ENCODE measurements at regions not wholly inside any gene's neighbourhood (a gene's known extent, or its start where the extent isn't known, plus 50 kb on each side); places are given as distances from the start of the nearest gene placed in this dataset.
"Not testable (repeated sequence)": the region's sequence is repeated elsewhere in the genome, so short reads cannot be mapped to it uniquely, and the experiment has no call there.

DNA sequence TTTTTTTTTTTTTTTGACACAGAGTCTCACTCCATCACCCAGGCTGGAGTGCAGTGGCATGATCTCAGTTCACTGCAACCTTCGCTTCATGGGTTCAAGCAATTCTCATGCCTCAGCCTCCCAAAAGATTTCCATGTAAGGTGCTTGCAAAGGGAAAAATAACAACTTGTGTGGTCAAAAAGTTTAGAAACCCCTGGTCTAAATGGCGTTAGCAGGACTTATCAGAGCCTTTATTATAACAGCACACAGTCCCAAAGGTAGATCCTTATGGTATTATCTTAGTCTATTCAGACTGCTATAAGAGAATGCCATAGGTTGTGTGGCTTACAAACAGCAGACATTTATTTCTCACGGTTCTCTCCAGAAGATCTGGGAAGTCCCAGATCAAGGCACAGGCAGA, 135.0 kb downstream of the NPIPA8 start:
- H3K4me3 ChIP-seq; H3K27ac ChIP-seq; H3K36me3 ChIP-seq; in situ Hi-C loops (cut with MboI; ENCODE audit: low sequenced_read_pairs in 4 of 4); ATAC-seq; intact Hi-C loops (cut with DNase I; ENCODE audit: low total_unique reads); DNase-seq; H3K27me3 ChIP-seq; H3K9me3 ChIP-seq; H3K4me1 ChIP-seq: not testable (repeated sequence)

- H3K4me3 ChIP-seq; DNase-seq; H3K27me3 ChIP-seq; intact Hi-C loops (cut with DNase I; ENCODE audit: low total_unique reads); in situ Hi-C loops (cut with MboI; ENCODE audit: low sequenced_read_pairs in 4 of 4); H3K4me1 ChIP-seq; H3K36me3 ChIP-seq; H3K9me3 ChIP-seq; ATAC-seq; H3K27ac ChIP-seq: not testable (repeated sequence)
Measured at GRCh38 chr16:18192389-18192788, 144.1 kb downstream of the NPIPA8 start.

- in situ Hi-C loops (cut with MboI; ENCODE audit: low sequenced_read_pairs in 4 of 4); H3K4me1 ChIP-seq; intact Hi-C loops (cut with DNase I; ENCODE audit: low total_unique reads): not testable (repeated sequence)
Measured at GRCh38 chr16:18190179-18190578, 146.4 kb downstream of the NPIPA8 start.

DNA sequence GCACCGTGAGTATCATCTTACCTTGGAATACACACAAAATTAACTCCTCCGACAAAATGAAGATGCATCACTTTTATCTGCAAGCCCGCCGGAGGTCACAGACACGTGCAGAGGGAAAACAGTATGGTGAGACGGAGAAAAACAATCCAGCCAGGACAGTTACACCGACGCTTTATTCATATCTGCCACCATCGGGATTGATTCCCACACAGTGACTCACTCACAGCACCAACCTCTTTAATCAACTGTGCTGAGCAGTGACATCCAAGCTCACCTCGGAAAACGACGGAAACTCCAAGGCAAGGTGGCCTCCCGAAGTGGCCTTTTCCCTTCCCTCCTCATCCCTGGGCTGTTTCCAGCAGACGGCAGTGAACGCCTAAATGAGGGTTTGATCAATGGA, 151.8 kb downstream of the NPIPA8 start:
- H3K27me3 ChIP-seq; H3K27ac ChIP-seq; H3K36me3 ChIP-seq; H3K4me1 ChIP-seq; intact Hi-C loops (cut with DNase I; ENCODE audit: low total_unique reads); ATAC-seq; DNase-seq; in situ Hi-C loops (cut with MboI; ENCODE audit: low sequenced_read_pairs in 4 of 4); H3K4me3 ChIP-seq; H3K9me3 ChIP-seq: not testable (repeated sequence)

More at GRCh38 chr16:18190179-18190578, 146.4 kb downstream of the NPIPA8 start:
- H3K27me3 ChIP-seq, H3K9me3 ChIP-seq, ATAC-seq, DNase-seq, H3K27ac ChIP-seq, H3K36me3 ChIP-seq, H3K4me3 ChIP-seq: not testable (repeated sequence)

DNA sequence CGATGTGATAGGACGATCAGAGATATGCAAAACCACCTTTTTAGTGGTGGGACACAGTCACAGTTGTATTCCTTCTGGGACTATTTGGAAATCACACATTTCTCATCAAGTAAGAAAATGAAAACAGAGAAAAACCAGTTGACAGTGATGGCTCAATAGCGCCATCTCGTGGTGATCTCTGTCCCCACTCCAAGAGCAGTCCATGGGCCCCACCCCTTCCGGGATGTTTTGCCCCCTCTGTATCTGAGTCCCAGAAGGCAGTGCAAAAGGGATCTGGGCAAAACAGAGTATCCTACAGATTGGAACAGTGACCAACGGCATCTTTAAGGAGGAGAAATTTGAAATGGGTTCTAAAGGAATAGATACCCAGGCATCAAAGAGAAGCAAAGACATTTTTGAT, 155.5 kb downstream of the NPIPA8 start:
- intact Hi-C loops (cut with DNase I; ENCODE audit: low total_unique reads); in situ Hi-C loops (cut with MboI; ENCODE audit: low sequenced_read_pairs in 4 of 4): not testable (repeated sequence)

GRCh38 chr16:18173945-18174497, 162.5 kb downstream of the NPIPA8 start:
- ATAC-seq; H3K27ac ChIP-seq; DNase-seq; H3K27me3 ChIP-seq; H3K4me1 ChIP-seq; H3K4me3 ChIP-seq; in situ Hi-C loops (cut with MboI; ENCODE audit: low sequenced_read_pairs in 4 of 4); H3K36me3 ChIP-seq; H3K9me3 ChIP-seq; intact Hi-C loops (cut with DNase I; ENCODE audit: low total_unique reads): not testable (repeated sequence)

More for the DNA sequence above, 155.5 kb downstream of the NPIPA8 start:
- not testable (repeated sequence) for H3K36me3 ChIP-seq, ATAC-seq, H3K27ac ChIP-seq, H3K9me3 ChIP-seq, DNase-seq, H3K4me1 ChIP-seq, H3K27me3 ChIP-seq, H3K4me3 ChIP-seq

DNA sequence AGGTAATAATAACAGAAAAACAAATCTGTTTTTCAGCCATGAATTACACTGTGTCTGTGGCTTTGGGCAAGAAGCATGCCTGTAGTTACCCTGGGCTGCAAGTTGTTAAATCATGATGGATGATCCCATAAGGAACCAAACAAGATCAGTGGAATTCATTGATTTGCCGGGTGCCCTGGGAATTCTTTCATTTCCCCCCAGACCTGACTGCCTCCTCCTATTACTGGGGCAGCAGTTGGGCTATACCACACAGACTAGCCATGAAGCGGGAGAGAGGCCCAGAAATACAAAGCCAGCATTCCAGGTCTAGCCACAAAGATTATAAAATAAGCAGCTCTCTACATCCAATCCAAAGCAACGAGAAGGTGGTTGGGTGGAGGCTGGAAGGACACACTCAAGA, 174.2 kb downstream of the NPIPA8 start:
- H3K9me3 ChIP-seq; DNase-seq; H3K36me3 ChIP-seq; H3K4me3 ChIP-seq; H3K27ac ChIP-seq; H3K27me3 ChIP-seq; in situ Hi-C loops (cut with MboI; ENCODE audit: low sequenced_read_pairs in 4 of 4); H3K4me1 ChIP-seq; intact Hi-C loops (cut with DNase I; ENCODE audit: low total_unique reads); ATAC-seq: not testable (repeated sequence)

DNA sequence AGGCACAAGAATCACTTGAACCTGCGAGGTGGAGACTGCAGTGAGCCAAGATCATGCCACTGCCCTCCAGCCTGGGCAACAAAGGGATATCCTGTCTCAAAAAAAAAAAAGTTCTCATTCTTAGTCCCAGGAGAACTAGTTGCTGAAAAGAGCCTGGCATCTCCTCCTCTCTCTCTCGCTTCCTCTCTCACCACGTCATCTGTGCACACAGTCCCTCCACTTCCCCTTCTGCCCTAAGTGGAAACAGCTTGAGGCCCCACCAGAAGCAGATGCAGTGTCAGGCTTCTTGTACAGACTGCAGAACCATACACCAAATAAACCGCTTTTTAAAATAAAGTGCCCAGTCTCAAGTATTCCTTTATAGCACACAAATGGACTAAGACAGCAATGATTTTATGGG, 175.3 kb downstream of the NPIPA8 start:
- DNase-seq; H3K27ac ChIP-seq; H3K4me3 ChIP-seq; intact Hi-C loops (cut with DNase I; ENCODE audit: low total_unique reads); H3K4me1 ChIP-seq; in situ Hi-C loops (cut with MboI; ENCODE audit: low sequenced_read_pairs in 4 of 4); ATAC-seq; H3K36me3 ChIP-seq; H3K9me3 ChIP-seq; H3K27me3 ChIP-seq: not testable (repeated sequence)

- in situ Hi-C loops (cut with MboI; ENCODE audit: low sequenced_read_pairs in 4 of 4); ATAC-seq; H3K4me3 ChIP-seq; DNase-seq; H3K27ac ChIP-seq; H3K4me1 ChIP-seq; H3K36me3 ChIP-seq; intact Hi-C loops (cut with DNase I; ENCODE audit: low total_unique reads); H3K9me3 ChIP-seq; H3K27me3 ChIP-seq: not testable (repeated sequence)
Measured at GRCh38 chr16:18159185-18159584, 177.4 kb downstream of the NPIPA8 start.

GRCh38 chr16:18157854-18158253, 178.7 kb downstream of the NPIPA8 start:
- H3K27ac ChIP-seq; H3K4me1 ChIP-seq; H3K36me3 ChIP-seq; in situ Hi-C loops (cut with MboI; ENCODE audit: low sequenced_read_pairs in 4 of 4); ATAC-seq; DNase-seq; H3K9me3 ChIP-seq; H3K27me3 ChIP-seq; H3K4me3 ChIP-seq; intact Hi-C loops (cut with DNase I; ENCODE audit: low total_unique reads): not testable (repeated sequence)

- H3K36me3 ChIP-seq; intact Hi-C loops (cut with DNase I; ENCODE audit: low total_unique reads); ATAC-seq; DNase-seq; H3K4me1 ChIP-seq; H3K4me3 ChIP-seq; in situ Hi-C loops (cut with MboI; ENCODE audit: low sequenced_read_pairs in 4 of 4); H3K27me3 ChIP-seq; H3K27ac ChIP-seq; H3K9me3 ChIP-seq: not testable (repeated sequence)
Measured at GRCh38 chr16:18152832-18153231, 183.7 kb downstream of the NPIPA8 start.

DNA sequence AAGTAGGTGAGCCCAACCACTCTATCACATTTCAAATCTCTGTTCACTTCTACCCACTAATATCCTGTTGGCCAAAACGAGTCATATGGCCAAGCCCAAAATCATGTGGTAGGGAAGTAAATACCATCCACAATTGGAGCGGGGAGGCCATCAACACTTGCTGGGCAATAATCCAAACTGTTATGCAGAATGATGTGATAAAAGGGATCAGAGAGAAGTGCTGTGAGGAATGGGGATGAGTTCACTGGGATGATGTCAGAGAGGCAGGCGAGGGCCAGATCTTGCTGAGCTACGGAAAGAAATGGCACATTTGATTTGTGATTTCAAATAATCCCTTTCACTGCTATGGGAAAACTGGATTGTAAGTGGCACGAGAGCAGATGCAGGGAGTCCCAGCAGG, 188.4 kb downstream of the NPIPA8 start:
- H3K27me3 ChIP-seq; ATAC-seq; H3K9me3 ChIP-seq; H3K4me3 ChIP-seq; intact Hi-C loops (cut with DNase I; ENCODE audit: low total_unique reads); H3K27ac ChIP-seq; H3K36me3 ChIP-seq; DNase-seq; H3K4me1 ChIP-seq; in situ Hi-C loops (cut with MboI; ENCODE audit: low sequenced_read_pairs in 4 of 4): not testable (repeated sequence)
